ENCODE measurements at regions not wholly inside any gene's neighbourhood (a gene's known extent, or its start where the extent isn't known, plus 50 kb on each side); places are given as distances from the start of the nearest gene placed in this dataset.

DNA sequence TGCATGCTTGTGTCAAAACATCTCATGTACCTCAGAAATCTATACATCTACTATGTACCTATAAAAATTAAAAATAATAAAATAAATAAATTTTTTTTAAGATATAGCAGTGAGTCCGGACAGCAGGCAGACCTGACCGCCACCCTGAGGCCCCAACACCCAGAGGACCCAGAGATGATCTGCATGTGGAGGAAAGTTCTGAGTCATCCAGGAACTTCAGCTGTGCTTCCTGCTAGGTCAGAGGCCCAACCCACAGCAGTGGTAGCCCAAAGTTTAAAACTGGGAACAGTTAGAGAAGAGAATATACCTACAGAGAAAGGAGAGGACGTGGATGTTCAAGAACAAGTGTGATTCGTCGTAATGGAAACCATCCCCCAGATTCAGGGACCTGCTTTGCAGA, 683.7 kb upstream of the NRP1 start:
- TF ChIP-seq, protein P1, sequence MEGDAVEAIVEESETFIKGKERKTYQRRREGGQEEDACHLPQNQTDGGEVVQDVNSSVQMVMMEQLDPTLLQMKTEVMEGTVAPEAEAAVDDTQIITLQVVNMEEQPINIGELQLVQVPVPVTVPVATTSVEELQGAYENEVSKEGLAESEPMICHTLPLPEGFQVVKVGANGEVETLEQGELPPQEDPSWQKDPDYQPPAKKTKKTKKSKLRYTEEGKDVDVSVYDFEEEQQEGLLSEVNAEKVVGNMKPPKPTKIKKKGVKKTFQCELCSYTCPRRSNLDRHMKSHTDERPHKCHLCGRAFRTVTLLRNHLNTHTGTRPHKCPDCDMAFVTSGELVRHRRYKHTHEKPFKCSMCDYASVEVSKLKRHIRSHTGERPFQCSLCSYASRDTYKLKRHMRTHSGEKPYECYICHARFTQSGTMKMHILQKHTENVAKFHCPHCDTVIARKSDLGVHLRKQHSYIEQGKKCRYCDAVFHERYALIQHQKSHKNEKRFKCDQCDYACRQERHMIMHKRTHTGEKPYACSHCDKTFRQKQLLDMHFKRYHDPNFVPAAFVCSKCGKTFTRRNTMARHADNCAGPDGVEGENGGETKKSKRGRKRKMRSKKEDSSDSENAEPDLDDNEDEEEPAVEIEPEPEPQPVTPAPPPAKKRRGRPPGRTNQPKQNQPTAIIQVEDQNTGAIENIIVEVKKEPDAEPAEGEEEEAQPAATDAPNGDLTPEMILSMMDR (IDR thresholded peaks at IDR 0.05): no peak
- TF ChIP-seq EP300 (IDR thresholded peaks at IDR 0.05): no peak

All from stomach (tissue), 4 donors.